GM12864 (cell line): ENCODE measurements at regions not wholly inside any gene's neighbourhood (a gene's known extent, or its start where the extent isn't known, plus 50 kb on each side); places are given as distances from the start of the nearest gene placed in this dataset.

Experiments used
- DNase-seq: peaks from one replicate; pipeline ENCODE4 v3.0.0-alpha.2; 2011; ENCODE audit warnings: low read depth
- H3K4me3 ChIP-seq: 2 replicates; pipeline ENCODE4 v1.5.1; 2011; ENCODE audit warnings: mild to moderate bottlenecking, low read depth, low read length, control low read depth
- TF ChIP-seq, protein P1 (sequence below): IDR thresholded peaks from 2 replicates; pipeline ENCODE4 v1.5.1; 2011; ENCODE audit warnings: low read depth, mild to moderate bottlenecking, moderate library complexity, low read length, control low read depth, inconsistent platforms; ENCODE audit errors: missing control alignments

DNA sequence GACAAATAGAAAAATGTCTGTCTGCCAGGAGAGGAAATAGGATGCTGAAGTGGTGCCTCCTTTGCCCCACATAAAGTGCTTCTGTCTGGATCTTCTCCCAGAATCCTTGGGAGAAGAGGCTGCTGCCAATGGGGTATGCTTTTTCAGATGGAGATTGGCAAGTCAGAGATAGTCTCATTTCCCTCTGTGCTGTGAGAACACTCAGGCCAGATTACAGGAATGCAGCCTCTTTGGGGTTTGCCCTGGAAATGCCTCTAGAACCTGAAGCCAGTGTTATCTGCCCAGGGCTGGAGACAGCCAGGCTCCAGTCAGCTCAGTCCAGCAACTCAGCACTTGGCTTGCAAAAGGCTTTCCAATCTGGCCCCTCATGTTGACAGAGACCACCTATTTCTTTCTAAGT is 119.1 kb upstream of the PHYHIPL start:
- H3K4me3 ChIP-seq: no peak overlapping the region
- no peak for DNase-seq
- TF ChIP-seq, protein P1, sequence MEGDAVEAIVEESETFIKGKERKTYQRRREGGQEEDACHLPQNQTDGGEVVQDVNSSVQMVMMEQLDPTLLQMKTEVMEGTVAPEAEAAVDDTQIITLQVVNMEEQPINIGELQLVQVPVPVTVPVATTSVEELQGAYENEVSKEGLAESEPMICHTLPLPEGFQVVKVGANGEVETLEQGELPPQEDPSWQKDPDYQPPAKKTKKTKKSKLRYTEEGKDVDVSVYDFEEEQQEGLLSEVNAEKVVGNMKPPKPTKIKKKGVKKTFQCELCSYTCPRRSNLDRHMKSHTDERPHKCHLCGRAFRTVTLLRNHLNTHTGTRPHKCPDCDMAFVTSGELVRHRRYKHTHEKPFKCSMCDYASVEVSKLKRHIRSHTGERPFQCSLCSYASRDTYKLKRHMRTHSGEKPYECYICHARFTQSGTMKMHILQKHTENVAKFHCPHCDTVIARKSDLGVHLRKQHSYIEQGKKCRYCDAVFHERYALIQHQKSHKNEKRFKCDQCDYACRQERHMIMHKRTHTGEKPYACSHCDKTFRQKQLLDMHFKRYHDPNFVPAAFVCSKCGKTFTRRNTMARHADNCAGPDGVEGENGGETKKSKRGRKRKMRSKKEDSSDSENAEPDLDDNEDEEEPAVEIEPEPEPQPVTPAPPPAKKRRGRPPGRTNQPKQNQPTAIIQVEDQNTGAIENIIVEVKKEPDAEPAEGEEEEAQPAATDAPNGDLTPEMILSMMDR: no peak

DNA sequence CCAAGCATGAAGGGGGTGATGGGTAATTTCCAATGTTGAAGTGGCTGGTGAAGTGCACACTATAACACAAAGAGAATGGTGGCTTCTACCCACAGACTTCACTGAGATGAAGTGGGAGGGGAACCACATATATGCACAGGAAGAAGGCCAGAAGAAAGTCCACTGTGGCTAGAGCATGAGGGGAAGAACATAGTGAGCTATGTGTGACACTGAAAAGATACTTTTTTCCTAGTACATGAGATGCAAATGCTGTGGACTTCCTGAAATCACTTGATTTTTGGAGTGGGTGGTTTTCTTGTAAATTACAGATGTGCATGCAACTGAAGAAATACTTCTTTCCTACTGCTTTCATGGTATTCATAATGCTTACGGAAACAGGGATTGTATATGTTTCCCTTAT is 115.6 kb upstream of the PHYHIPL start:
- TF ChIP-seq, protein P1: no peak
- no peak overlapping the region for H3K4me3 ChIP-seq
- DNase-seq: no peak

DNA sequence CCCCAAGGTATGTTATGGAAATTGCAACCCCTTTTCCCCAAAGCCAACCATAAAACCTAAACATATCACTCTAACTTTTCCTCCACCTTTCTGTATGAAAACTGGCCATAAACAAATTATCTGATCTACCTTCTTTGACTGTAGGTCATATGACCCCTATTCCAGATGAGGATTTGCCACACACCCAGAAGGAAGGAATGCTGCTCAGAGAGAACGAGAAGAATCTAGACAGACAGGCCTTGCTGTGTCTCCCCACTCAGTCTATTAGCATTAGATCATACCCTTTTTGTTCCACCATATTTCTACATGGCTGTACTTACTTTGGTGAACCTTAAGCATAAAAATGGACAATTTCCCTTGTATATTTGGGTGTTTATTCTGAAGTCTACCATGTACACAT is 113.0 kb upstream of the PHYHIPL start:
- TF ChIP-seq, protein P1: no peak
- no peak for DNase-seq
- no peak overlapping the region for H3K4me3 ChIP-seq

DNA sequence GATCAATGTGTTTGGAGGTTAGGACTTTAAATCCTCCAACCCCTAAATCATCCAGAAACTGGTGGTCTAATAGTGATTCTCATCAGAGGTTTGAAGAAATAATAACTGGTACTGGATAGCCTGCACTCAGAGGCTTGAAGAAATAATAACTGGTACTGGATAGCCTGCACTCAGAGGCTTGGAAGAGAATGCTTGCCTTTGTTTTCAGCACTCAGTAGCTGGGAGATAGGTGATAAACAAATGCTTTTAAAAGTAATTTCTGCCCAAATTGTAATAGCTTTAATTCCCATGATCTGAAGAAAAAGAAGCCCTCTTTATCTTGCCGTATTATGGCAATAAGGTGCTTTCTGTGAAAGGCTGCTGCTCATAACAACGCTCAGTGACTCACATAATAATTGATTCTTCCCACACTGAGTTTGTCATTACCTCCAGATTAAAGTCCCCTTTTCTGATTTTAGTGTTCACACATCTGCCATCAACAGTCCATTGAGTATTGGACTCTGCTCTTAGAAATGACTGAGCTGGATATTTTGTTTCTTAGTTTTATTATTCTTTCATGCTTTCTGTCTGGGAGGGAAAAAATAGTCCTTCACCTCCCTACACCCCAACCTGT is 112.3 kb upstream of the PHYHIPL start:
- TF ChIP-seq, protein P1: no peak
- no peak for DNase-seq
- H3K4me3 ChIP-seq: no peak overlapping the region

DNA sequence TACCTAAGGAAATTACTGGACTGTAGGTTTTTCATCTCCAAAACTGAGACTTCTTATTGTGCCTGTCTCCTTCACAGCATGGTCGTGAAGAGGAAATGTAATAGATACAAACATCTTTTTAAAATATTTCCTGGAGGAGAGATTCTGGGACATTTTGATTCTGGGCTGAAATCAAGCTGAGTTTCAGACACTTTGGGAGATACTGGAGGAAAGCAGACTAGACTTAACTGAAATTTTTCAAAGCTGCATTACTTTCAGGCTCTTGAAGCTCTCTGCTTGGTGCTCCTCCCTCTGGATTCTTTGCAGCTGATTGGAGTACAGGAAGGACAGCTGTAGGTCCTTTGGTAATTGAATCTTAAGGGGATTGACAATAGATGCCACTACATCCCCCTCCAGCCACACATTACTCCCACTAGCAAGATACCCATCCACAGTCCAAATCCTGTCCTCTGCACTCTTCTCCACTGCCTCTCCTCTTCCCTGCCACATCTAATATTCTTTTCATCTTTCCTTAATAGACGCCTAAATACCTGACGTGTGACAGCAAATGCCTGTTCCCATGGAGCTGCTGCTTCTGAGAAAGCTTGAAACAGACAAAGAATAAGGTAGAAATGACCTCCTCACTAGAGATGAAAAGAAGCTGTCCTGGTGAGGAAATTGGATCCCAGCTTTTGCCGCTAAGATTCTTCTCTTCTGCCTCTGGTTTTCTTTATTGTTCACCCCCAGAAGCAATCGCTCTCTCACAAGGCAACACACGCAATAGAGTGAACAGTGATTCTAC is 111.5 kb upstream of the PHYHIPL start:
- no peak overlapping the region for H3K4me3 ChIP-seq
- TF ChIP-seq, protein P1: no peak
- no peak for DNase-seq

DNA sequence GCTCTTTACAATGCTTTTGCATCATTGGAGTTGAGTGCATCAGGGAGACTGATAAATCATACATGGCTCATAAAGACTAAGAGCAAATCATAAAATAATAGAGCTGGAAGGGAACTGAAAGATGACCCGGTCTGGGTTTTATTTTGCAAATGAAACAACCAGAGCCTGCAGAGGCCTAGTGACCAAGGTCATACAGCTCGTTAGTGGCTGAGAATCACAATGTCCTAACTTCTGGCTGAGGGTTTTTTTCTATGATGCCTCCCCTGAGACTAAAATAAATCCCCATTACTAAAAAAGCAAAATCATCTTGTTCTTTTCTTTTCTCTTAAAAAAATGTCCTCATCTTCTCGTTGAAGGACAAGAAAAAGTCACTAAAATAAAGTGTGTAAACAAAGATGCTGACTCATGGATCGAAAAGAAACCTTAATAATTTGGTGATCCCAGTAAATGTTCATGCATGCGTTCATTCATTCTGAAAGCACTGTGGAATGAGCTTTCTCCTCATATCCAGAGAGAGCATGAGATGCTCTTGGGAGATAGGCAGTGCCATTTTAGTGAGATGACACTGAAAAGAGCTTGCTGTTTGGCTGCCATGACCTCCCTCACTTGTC is 107.8 kb upstream of the PHYHIPL start:
- TF ChIP-seq, protein P1: no peak

More for the DNA sequence above, 107.8 kb upstream of the PHYHIPL start:
- H3K4me3 ChIP-seq: no peak overlapping the region
- no peak for DNase-seq
